SJCRH30 (cell line): ENCODE measurements at regions not wholly inside any gene's neighbourhood (a gene's known extent, or its start where the extent isn't known, plus 50 kb on each side); places are given as distances from the start of the nearest gene placed in this dataset.

Experiments used
- DNase-seq, 2 experiments: peaks; one replicate each; pipeline ENCODE4 v3.0.0-alpha.2; 2015 to 2020
- H3K27ac ChIP-seq: fragments of 250-450 bp; sonication (Bioruptor Pico); 2 replicates; pipeline ENCODE4 v1.5.1; 2020; ENCODE audit warnings: mild to moderate bottlenecking, moderate library complexity
- H3K27me3 ChIP-seq: fragments of 250-450 bp; sonication (Bioruptor Pico); 2 replicates; pipeline ENCODE4 v1.5.1; 2020; ENCODE audit warnings: mild to moderate bottlenecking, moderate library complexity
- H3K36me3 ChIP-seq: fragments of 250-450 bp; sonication (Bioruptor Pico); 2 replicates; pipeline ENCODE4 v1.5.1; 2020; ENCODE audit warnings: mild to moderate bottlenecking, moderate library complexity
- H3K4me1 ChIP-seq: fragments of 250-450 bp; sonication (Bioruptor Pico); 2 replicates; pipeline ENCODE4 v1.5.1; 2020; ENCODE audit warnings: mild to moderate bottlenecking, moderate library complexity
- H3K4me3 ChIP-seq: fragments of 250-450 bp; sonication (Bioruptor Pico); 2 replicates; pipeline ENCODE4 v1.5.1; 2020; ENCODE audit warnings: mild to moderate bottlenecking, moderate library complexity
- H3K9me3 ChIP-seq: fragments of 250-450 bp; sonication (Bioruptor Pico); replicated peaks from 2 replicates; pipeline ENCODE4 v1.5.1; 2020; ENCODE audit warnings: mild to moderate bottlenecking, moderate library complexity

DNA sequence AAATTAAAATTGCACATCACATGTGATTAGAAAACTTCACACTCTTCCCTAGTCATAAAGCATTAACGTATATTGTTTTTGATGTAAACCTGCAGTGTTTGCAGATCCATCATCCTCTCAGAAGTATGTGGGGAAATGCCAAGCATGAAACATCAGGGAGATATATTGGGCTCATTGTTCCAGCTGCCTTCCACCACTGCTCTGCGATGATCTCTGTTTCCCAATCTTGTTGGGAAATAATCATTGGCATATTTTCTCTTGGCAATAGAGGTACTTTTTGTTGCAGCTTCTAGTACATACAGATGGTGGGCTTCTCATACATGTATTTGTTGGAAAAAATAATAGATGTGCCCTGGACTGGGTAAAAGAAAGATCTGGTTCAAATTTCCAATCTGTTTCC, 466.3 kb upstream of the HS3ST1 start:
- Histone ChIP-seq H3K36me3 (no peaks in the 10 kb centered on the region), H3K27me3 (no peaks in the 10 kb centered on the region; the same call in 1 of the 2 replicates), H3K4me1 (no peaks in the 10 kb centered on the region), H3K27ac (no peak overlapping the region), H3K4me3 (no peak overlapping the region), H3K9me3 (no peaks in the 10 kb centered on the region)
- no peak for DNase-seq

DNA sequence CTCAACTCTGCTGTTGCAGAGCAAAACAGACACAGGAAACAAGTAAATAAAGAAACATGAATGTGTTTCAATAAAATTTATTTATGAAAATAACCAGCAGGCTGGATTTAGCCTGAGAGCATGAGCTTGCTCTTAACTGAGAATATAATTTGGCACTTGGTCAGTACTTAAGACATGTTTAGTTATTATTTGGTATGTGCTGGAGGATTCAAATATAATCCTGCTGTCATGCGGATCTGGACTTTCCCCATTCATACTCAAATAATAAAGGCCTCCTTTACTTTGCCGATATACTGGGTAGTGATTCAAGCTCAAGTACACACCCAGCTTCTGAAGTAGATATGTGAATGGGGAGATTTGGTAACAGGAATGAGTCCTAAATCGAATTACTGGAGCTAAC, 465.5 kb upstream of the HS3ST1 start:
- Histone ChIP-seq H3K27ac (no peak overlapping the region), H3K27me3 (no peaks in the 10 kb centered on the region), H3K9me3 (no peaks in the 10 kb centered on the region), H3K4me1 (no peaks in the 10 kb centered on the region), H3K4me3 (no peak overlapping the region), H3K36me3 (no peaks in the 10 kb centered on the region)
- no peak for DNase-seq

DNA sequence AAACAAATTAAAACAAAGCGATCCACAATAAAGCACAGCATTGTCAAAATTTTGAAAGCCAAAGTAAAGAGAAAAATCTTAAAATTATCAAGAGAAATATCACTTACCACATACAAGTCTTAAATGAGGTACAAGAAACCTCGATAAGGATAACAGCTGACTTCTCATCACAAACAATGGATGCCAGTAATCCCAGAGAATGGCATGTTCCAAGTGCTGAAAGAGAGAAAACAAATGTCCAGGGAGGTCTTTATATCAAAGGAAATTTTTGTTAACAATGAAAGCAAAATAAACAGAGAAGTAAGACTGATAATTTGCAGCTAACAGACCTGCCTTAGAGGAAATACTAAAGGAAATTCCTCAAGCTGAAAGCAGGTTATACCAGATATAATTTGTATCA, 460.4 kb upstream of the HS3ST1 start:
- no peaks in the 10 kb centered on the region for H3K27me3 ChIP-seq
- no peaks in the 10 kb centered on the region for H3K9me3 ChIP-seq
- H3K4me1 ChIP-seq = no peaks in the 10 kb centered on the region
- no peak overlapping the region for H3K27ac ChIP-seq
- DNase-seq = no peak
- no peak overlapping the region for H3K4me3 ChIP-seq
- H3K36me3 ChIP-seq = no peaks in the 10 kb centered on the region

DNA sequence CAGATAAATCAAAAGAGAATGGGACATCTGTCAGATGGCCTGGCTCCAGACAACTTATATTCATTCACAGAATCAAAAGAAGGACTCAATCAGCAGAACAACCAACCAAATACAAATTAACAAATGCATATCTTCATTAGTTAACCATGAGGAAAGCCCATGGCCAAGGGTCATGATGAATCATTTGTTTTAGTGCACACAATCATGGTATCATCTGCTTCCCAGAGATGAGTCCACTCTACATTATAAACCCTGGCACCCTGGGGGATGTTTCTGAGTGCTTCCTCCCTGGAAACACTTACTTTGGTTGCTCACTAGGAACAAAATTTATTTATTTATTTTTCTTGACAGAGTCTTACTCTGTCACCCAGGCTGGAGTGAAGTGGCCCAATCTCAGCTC, 453.3 kb upstream of the HS3ST1 start:
- Histone ChIP-seq H3K9me3 (no peaks in the 10 kb centered on the region), H3K36me3 (no peaks in the 10 kb centered on the region), H3K4me3 (no peak overlapping the region), H3K27me3 (no peaks in the 10 kb centered on the region), H3K27ac (no peak overlapping the region), H3K4me1 (no peaks in the 10 kb centered on the region)
- no peak for DNase-seq

DNA sequence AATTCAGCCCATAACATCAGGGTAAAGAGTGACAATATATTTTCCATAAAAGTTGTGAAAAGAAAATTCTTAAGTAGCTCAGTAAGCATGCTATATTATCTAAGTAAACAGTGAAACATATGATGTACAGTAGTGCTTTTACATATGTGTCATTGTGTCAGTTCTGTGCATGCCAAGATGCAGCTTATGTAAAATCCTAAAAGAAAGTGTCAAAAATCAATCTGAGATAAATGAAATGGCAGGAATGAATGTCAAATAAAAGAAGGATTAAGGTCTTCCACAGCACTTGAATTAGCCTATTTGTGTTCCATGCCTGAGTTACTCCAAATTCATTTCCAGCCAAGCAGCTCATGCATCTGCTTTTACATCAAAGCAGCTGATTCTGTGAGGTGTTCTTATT, 452.7 kb upstream of the HS3ST1 start:
- no peak overlapping the region for H3K4me3 ChIP-seq
- H3K36me3 ChIP-seq = no peaks in the 10 kb centered on the region
- no peak overlapping the region for H3K27ac ChIP-seq
- no peak for DNase-seq
- no peaks in the 10 kb centered on the region for H3K9me3 ChIP-seq
- no peaks in the 10 kb centered on the region for H3K27me3 ChIP-seq
- H3K4me1 ChIP-seq = no peaks in the 10 kb centered on the region

DNA sequence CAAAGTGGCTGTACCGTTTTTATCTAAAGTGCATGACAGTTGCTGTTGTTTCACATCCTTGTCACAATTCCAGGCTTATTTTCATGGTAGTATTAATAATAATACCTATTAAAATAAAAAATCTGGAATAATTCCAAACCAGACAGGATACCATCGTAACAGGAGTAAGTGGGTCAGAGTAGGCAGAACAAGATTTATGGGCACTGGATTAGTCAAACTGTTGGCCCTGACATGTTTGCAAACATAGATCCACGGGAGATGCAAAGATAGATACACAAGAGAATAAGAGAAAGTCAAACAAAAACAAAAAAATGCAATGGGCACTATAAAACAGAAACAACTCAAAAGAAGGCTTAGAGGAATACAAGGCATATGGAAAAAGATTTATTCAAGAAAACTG, 449.5 kb upstream of the HS3ST1 start:
- Histone ChIP-seq H3K27me3 (no peaks in the 10 kb centered on the region), H3K4me1 (no peaks in the 10 kb centered on the region), H3K27ac (no peak overlapping the region), H3K9me3 (no peaks in the 10 kb centered on the region), H3K36me3 (no peaks in the 10 kb centered on the region), H3K4me3 (no peak overlapping the region)
- DNase-seq = no peak

DNA sequence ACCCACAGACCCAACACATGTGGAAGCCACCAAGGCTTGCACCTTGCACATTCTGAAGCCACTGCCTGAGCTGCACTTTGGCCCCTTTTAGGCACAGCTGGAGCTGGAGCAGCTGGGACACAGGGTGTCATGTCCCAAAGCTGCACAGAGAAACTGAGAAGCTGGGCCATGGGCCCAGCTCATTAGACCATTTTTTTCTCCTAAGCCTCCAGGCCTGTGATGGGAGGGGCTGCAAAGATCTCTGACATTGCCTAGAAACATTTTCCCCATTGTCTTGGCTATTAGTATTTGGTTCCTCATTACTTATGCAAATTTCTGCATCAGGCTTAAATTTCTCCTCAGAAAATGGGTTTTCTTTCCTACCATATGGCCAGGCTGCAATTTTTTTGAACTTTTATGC, 447.4 kb upstream of the HS3ST1 start:
- no peaks in the 10 kb centered on the region for H3K27me3 ChIP-seq
- H3K9me3 ChIP-seq = no peaks in the 10 kb centered on the region
- no peak overlapping the region for H3K4me3 ChIP-seq
- no peak overlapping the region for H3K27ac ChIP-seq
- DNase-seq = no peak
- no peaks in the 10 kb centered on the region for H3K4me1 ChIP-seq
- H3K36me3 ChIP-seq = no peaks in the 10 kb centered on the region

DNA sequence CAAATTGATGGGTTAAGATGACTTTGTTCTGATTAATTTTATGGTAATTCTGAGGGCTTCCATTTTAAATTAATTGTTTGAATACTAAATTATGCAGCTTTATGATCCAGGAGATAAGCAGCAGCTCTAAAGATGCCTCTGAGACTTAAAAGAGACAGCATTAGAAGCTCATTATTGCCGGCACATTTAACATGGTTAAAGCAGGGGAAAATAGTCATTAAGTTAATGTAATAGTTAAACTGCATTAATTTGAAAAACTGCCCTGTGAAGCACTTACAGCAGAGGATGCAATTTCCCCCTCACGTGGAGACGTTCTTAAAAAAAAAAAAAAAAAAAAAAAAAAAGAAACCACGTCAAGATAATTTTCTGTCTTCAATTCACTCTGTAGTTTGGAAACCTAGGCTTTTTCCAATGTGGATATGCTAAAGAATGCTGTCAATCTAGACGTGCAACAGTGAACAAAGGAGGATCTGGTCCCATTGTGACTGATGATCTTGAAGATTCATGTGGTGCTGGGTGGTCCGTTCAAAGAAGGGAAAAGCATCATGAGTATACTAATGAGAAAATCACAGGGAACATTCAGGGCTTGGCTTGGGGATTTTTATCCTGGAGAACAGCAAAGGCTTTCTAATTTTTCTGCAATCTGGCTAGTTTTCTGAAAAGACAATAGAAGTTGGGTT, 440.6 kb upstream of the HS3ST1 start:
- H3K27ac ChIP-seq = no peak overlapping the region
- H3K36me3 ChIP-seq = no peaks in the 10 kb centered on the region
- no peak overlapping the region for H3K4me3 ChIP-seq
- no peak for DNase-seq
- no peaks in the 10 kb centered on the region for H3K27me3 ChIP-seq
- no peaks in the 10 kb centered on the region for H3K9me3 ChIP-seq
- H3K4me1 ChIP-seq = no peaks in the 10 kb centered on the region

DNA sequence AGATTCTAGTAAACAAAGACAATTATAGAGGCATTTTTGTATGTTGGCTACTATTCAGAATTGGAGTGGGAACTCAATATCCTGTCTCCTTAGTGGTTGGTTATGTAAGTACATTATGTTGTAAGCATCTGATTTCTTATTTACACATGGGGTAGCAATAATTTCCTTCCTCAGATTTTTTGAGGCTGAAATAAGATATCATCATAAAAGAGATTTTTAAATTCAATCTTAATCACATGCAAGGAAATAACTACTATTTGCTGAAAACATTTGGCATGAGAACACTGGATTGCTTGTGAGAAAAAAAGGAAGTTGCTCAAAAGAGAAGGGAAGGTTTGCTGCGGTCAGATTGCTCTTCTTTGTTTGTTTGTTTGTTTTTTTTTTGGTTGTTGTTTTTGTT, 437.7 kb upstream of the HS3ST1 start:
- Histone ChIP-seq H3K27me3 (no peaks in the 10 kb centered on the region), H3K36me3 (no peaks in the 10 kb centered on the region), H3K9me3 (no peaks in the 10 kb centered on the region), H3K4me3 (no peak overlapping the region), H3K27ac (no peak overlapping the region), H3K4me1 (no peaks in the 10 kb centered on the region)
- no peak for DNase-seq

DNA sequence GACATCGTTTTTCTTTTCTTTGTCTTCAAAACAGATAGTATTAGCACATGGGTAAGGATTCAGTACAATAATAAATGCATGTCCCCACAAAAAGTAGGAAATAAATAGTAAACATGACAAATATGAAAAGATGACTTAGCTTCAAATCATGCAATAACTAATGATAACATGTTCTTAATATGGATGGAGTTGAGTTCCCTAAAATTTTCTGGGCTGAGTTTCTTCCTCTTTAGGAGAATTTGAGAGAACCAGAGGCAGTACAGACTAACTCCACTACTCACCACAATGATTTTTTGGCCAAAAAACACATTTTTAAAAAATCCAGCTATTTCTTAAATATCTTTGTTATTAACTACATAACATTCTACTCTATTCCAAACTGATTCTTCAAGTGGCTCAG, 432.3 kb upstream of the HS3ST1 start:
- no peak for DNase-seq
- no peak overlapping the region for H3K4me3 ChIP-seq
- no peaks in the 10 kb centered on the region for H3K4me1 ChIP-seq
- no peaks in the 10 kb centered on the region for H3K36me3 ChIP-seq
- no peaks in the 10 kb centered on the region for H3K27me3 ChIP-seq
- no peak overlapping the region for H3K27ac ChIP-seq
- H3K9me3 ChIP-seq = no peaks in the 10 kb centered on the region

DNA sequence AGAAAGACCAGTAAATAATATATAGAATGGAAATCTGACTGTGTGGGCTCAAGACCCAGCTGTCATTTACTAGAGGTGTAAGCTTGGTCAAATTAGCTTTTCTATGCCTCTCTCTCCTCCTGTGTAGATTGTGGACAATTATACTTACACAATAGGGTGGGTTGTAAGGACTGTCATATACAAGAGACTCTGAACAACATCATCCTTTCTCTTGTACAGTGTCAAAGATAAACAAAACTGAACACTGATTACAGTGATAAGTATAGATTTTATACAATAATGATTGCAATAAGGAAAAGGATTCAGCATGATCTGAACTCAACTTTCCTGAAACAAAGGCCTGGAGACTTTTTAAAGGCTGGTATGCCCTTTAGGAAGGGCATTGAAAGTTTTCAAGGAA, 429.2 kb upstream of the HS3ST1 start:
- no peak for DNase-seq
- Histone ChIP-seq H3K4me1 (no peaks in the 10 kb centered on the region), H3K27me3 (no peaks in the 10 kb centered on the region), H3K27ac (no peak overlapping the region), H3K9me3 (no peaks in the 10 kb centered on the region), H3K36me3 (no peaks in the 10 kb centered on the region), H3K4me3 (no peak overlapping the region)

DNA sequence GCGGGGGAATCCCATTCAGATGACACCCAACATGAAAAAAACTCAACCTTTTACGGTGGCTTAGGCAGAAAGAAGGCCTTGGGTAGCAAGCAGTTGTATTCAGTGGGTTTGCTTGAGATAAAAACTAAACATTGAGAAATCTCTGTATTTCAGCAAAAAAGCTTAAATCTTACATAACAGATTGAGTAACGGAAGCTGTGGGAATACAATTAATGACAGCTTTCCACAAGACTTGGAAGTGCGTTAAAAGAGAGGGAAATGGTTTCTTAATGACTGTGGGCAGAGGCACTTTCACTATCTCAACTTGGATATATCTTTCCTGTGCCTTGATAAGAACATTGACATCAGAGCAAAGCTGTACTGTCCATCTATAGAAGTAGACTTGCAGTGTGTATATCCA, 418.5 kb upstream of the HS3ST1 start:
- H3K36me3 ChIP-seq = no peaks in the 10 kb centered on the region

DNA sequence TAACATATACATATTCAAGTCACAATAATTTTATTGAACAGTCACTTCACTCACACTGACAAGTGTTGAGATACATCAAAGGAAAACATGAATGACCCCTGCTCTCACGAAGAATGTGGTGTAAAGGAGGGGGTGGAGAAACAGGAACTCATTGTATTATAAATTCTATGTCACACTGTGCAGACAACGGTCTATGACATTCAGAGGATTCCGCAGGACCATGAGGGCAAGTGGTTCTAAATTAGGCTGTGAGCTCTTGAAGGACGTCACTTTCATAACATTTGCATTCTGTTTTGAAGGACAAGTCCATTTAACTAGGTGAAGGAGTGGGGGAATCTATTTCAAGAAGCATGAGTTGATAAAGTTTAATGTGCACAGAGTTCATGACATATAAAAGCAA, 415.2 kb upstream of the HS3ST1 start:
- Histone ChIP-seq H3K27me3 (no peaks in the 10 kb centered on the region), H3K36me3 (no peaks in the 10 kb centered on the region), H3K27ac (no peak overlapping the region), H3K4me1 (no peaks in the 10 kb centered on the region), H3K4me3 (no peak overlapping the region), H3K9me3 (no peaks in the 10 kb centered on the region)
- no peak for DNase-seq

More for the DNA sequence above, 418.5 kb upstream of the HS3ST1 start:
- Histone ChIP-seq H3K4me3 (no peak overlapping the region), H3K4me1 (no peaks in the 10 kb centered on the region), H3K27me3 (no peaks in the 10 kb centered on the region), H3K27ac (no peak overlapping the region), H3K9me3 (no peaks in the 10 kb centered on the region)
- DNase-seq = no peak

DNA sequence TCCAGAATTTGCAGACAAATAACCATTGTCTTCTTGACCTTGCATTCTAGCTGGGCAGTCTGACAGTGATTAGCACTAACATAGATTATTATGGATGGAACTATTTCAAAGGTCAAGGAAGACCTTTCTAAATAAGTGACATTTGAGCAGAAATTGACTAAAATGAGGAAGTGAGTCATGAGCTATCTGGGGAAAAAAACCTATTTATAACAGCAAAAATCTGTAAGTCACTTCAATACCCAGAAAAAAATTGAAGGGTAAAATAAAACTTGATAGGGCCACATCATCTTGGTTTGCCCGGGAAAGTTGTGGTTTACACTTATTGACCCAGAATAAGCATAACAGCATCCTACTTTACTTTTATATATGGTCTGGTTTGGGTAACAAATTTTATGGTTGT, 414.6 kb upstream of the HS3ST1 start:
- DNase-seq = no peak
- Histone ChIP-seq H3K27ac (no peak overlapping the region), H3K27me3 (no peaks in the 10 kb centered on the region), H3K36me3 (no peaks in the 10 kb centered on the region), H3K9me3 (no peaks in the 10 kb centered on the region), H3K4me3 (no peak overlapping the region), H3K4me1 (no peaks in the 10 kb centered on the region)

DNA sequence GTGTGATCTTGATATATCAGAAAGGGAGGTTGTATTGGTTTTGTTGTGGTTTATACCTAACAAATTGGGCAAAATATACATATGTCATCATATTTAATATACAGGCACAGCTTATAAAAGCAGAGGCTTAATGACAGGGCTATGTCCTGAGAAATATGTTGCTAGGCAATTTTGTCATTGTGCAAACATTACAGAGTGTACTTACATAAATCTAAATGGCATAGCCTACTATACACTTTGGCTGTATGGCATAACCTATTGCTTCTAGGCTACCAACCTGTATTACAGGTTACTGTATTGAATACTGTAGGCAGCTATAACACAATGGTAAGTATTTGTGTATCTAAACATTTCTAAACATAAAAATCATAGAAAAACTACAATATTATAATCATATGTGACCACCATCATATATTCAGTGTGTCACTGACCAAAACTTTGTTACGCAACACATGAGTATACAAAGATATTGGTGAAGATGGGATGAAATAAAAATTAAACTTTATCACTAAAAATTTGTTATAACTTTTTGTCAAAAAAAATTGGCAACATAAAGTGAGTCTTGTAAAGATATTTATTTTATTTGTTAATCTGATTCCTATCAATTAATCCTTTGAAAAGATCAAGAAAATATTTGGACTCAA, 414.0 kb upstream of the HS3ST1 start:
- no peaks in the 10 kb centered on the region for H3K36me3 ChIP-seq
- no peak for DNase-seq
- no peaks in the 10 kb centered on the region for H3K27me3 ChIP-seq
- H3K4me1 ChIP-seq = no peaks in the 10 kb centered on the region
- H3K9me3 ChIP-seq = no peaks in the 10 kb centered on the region
- no peak overlapping the region for H3K27ac ChIP-seq
- no peak overlapping the region for H3K4me3 ChIP-seq

DNA sequence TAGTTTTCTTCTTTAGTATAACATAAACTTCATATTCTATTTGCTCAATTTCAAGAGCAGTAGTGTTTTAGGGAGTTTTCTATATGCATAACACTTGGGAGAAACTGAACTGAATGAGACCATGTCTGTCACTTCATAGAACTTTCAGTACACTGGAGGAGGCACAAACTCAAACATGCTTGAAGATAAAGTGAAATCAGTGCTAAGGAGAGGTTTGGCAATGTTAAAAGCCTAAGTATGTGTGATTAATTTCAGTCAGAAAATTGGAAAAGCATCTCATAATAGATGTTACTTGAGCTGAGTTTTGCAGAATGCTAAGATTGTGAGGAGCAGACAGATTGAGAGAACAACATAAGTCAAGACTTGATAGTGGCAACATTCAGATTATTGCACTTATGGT, 411.2 kb upstream of the HS3ST1 start:
- Histone ChIP-seq H3K4me3 (no peak overlapping the region), H3K9me3 (no peaks in the 10 kb centered on the region), H3K27ac (no peak overlapping the region), H3K4me1 (no peaks in the 10 kb centered on the region), H3K27me3 (no peaks in the 10 kb centered on the region), H3K36me3 (no peaks in the 10 kb centered on the region)
- DNase-seq = no peak
